Mesothelial cell of epicardium (in vitro differentiated cells): ENCODE measurements at regions not wholly inside any gene's neighbourhood (a gene's known extent, or its start where the extent isn't known, plus 50 kb on each side); places are given as distances from the start of the nearest gene placed in this dataset.

Experiments
- DNase-seq, 2 experiments: peaks; one replicate each; pipeline ENCODE4 v3.0.0; 2021; ENCODE audit warnings: low spot score in 2 of 2; ENCODE audit not compliant: unreplicated experiment in 2 of 2
- H3K27ac Mint-ChIP-seq: 2 replicates; pipeline ENCODE4 v1.8.0; 2021; ENCODE audit warnings: mixed read lengths
- H3K27me3 Mint-ChIP-seq: 2 replicates; pipeline ENCODE4 v1.8.0; 2021; ENCODE audit warnings: low read depth, mixed read lengths
- H3K36me3 Mint-ChIP-seq: 2 replicates; pipeline ENCODE4 v1.8.0; 2021; ENCODE audit warnings: mixed read lengths
- H3K4me1 Mint-ChIP-seq: 2 replicates; pipeline ENCODE4 v1.8.0; 2021; ENCODE audit warnings: mixed read lengths
- H3K4me3 Mint-ChIP-seq: 2 replicates; pipeline ENCODE4 v1.8.0; 2021; ENCODE audit warnings: mild to moderate bottlenecking, moderate library complexity, mixed read lengths
- H3K9me3 Mint-ChIP-seq: 2 replicates; pipeline ENCODE4 v1.8.0; 2021; ENCODE audit warnings: mixed read lengths
- TF ChIP-seq, protein P1 (sequence below): fragments of 200-600 bp; sonication (generic); IDR thresholded peaks from one replicate; pipeline ENCODE4 v1.5.0; 2021; ENCODE audit warnings: antibody characterized with exemption; ENCODE audit not compliant: unreplicated experiment

DNA sequence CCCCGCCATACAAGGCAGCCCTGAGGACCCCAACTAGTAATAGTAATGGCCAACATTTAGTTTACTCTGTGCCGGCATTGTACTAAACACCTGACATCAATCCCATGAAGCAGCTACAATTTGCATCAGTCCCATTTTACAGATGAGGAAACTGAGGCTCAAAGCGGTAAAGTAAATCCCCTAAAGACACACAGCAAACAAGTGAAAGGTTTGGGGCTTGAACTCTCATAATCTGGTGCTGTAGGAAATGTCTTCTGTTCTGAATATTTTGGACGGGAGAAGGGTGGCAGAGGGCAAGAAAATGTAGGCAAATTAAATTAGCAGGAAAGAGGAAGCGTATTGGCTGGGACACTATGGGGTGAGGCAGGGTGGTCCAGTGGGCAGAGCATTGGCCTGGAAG is 160.3 kb upstream of the SYT13 start:
- H3K36me3 Mint-ChIP-seq = no peaks in the 10 kb centered on the region
- H3K27ac Mint-ChIP-seq = no peak overlapping the region
- no peak overlapping the region for H3K4me3 Mint-ChIP-seq
- H3K27me3 Mint-ChIP-seq = peaks cover 31% of the 10 kb centered on the region
- no peaks in the 10 kb centered on the region for H3K9me3 Mint-ChIP-seq
- TF ChIP-seq, protein P1, sequence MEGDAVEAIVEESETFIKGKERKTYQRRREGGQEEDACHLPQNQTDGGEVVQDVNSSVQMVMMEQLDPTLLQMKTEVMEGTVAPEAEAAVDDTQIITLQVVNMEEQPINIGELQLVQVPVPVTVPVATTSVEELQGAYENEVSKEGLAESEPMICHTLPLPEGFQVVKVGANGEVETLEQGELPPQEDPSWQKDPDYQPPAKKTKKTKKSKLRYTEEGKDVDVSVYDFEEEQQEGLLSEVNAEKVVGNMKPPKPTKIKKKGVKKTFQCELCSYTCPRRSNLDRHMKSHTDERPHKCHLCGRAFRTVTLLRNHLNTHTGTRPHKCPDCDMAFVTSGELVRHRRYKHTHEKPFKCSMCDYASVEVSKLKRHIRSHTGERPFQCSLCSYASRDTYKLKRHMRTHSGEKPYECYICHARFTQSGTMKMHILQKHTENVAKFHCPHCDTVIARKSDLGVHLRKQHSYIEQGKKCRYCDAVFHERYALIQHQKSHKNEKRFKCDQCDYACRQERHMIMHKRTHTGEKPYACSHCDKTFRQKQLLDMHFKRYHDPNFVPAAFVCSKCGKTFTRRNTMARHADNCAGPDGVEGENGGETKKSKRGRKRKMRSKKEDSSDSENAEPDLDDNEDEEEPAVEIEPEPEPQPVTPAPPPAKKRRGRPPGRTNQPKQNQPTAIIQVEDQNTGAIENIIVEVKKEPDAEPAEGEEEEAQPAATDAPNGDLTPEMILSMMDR = no peak
- DNase-seq = no peak
- no peaks in the 10 kb centered on the region for H3K4me1 Mint-ChIP-seq

DNA sequence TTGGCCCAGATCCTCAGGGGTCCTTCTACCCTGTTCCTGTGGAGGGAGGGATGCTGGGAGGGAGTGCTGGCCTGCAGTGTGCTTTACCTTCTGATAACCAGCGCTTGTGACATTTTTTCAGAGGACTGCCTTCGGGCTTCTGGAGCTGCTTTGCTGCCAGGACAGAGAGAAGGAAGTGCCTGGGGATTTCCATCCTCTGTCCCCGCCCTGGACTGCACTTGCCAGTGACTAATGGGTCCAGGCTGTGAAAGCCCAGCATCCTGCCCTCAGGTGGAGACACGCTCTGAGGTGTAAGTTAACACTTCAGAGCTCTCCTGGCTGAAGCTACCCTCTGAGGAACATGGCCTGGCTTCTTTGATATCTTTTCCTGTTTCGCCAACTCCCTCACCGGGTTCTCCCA is 158.7 kb upstream of the SYT13 start:
- peaks cover 4% of the 10 kb centered on the region for H3K9me3 Mint-ChIP-seq
- no peaks in the 10 kb centered on the region for H3K4me1 Mint-ChIP-seq
- H3K4me3 Mint-ChIP-seq = no peak overlapping the region
- H3K27me3 Mint-ChIP-seq = peaks cover 40% of the 10 kb centered on the region
- TF ChIP-seq, protein P1 = no peak
- no peak overlapping the region for H3K27ac Mint-ChIP-seq
- no peak for DNase-seq
- no peaks in the 10 kb centered on the region for H3K36me3 Mint-ChIP-seq

DNA sequence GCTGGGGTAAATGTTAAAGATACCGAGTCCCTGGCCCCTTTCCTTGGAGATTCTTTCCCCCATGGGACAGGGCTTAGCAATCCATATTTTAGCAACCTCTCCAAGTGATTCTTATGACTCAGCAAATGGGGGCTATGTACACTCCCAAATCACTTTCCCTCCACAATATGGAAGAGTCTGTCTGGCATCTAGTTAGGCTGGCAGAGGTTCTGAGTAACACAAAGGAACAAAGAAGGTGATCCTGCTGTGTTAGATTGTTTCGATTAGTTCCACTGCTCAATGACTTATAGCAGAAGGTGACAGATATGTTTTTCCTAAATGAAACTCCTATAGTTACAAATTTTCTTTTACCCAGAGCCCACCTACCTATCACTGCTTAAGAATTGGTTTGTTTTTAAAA is 154.0 kb upstream of the SYT13 start:
- TF ChIP-seq, protein P1 = no peak
- Mint-ChIP-seq H3K36me3 (no peaks in the 10 kb centered on the region), H3K4me3 (no peak overlapping the region), H3K27ac (no peak overlapping the region), H3K27me3 (peaks cover 49% of the 10 kb centered on the region), H3K9me3 (peaks cover 10% of the 10 kb centered on the region), H3K4me1 (no peaks in the 10 kb centered on the region)
- no peak for DNase-seq

DNA sequence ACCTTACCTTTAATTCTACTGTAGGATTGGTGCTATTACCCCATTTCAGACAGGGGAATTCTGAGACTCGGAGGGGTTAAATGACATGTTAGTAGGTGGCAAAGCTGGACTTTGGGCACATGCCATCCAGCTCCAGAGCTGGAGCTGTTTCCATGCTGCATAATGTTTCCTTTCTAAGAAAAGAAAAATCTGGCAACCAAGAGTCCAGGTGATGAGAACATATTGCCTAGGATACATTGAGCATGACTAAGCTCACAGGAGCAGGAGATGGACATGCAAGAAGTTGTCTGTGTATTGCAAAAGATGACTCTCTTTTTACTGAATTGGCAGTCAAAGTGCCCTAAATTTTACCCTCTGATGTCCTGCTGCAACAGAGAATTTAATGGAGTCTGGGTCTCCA is 150.8 kb upstream of the SYT13 start:
- TF ChIP-seq, protein P1 = no peak
- Mint-ChIP-seq H3K9me3 (peaks cover 10% of the 10 kb centered on the region), H3K4me1 (peaks cover under 1% of the 10 kb centered on the region), H3K27ac (no peak overlapping the region), H3K36me3 (no peaks in the 10 kb centered on the region), H3K4me3 (no peak overlapping the region), H3K27me3 (peaks cover 48% of the 10 kb centered on the region)
- DNase-seq = no peak

DNA sequence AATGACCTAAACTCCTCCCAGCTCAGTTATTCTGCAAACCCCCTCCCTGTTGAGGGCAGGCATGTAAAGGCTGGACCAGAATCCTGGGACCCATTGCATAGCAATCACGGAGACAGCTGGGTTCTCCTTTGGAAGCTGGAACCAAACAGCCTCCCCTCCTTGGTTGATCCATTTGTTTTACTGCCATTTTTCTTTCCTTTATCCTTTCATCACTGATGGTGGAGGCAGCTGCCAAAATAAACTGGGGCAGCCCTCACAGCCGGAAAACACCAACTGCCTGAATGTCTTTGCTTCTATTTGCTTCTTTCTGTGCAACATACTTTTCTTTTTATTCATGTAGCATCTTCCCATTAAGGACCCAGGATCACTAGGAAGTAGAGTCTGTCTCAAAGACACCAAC is 150.0 kb upstream of the SYT13 start:
- peaks cover 10% of the 10 kb centered on the region for H3K9me3 Mint-ChIP-seq
- no peak overlapping the region for H3K4me3 Mint-ChIP-seq
- peaks cover 2% of the 10 kb centered on the region for H3K4me1 Mint-ChIP-seq
- no peak overlapping the region for H3K27ac Mint-ChIP-seq
- DNase-seq = no peak
- H3K27me3 Mint-ChIP-seq = peaks cover 42% of the 10 kb centered on the region
- no peaks in the 10 kb centered on the region for H3K36me3 Mint-ChIP-seq
- TF ChIP-seq, protein P1 = no peak

DNA sequence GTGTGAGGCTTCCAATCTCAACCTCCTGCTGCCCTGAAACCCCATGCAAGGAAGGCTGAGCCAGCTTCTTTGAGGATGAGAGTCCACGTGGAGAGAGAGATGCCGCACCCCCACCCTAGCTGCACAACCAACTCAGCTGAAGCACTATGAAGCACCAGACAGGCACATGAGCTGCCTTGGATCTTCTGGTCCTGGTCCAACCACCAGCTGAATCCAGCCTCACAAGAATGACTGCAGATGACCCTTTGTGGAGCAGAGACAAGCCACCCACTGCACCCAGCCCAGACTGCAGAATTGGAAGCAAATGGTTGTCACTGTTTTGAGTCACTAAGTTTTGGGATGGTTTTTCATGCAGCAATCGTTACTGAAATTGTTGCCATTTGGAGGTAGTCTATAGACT is 149.6 kb upstream of the SYT13 start:
- H3K27me3 Mint-ChIP-seq = peaks cover 39% of the 10 kb centered on the region
- H3K27ac Mint-ChIP-seq = no peak overlapping the region
- peaks cover 2% of the 10 kb centered on the region for H3K4me1 Mint-ChIP-seq
- H3K9me3 Mint-ChIP-seq = peaks cover 10% of the 10 kb centered on the region
- TF ChIP-seq, protein P1 = no peak
- H3K36me3 Mint-ChIP-seq = no peaks in the 10 kb centered on the region
- no peak for DNase-seq
- no peak overlapping the region for H3K4me3 Mint-ChIP-seq
